ENCODE measurements at regions not wholly inside any gene's neighbourhood (a gene's known extent, or its start where the extent isn't known, plus 50 kb on each side); places are given as distances from the start of the nearest gene placed in this dataset.

GRCh38 chr9:101877439-101877838 is 139.0 kb upstream of the GRIN3A start:
- DNase-seq (ENCODE audit: low read depth), result no peak
- no peak for TF ChIP-seq CTCF (conservative IDR thresholded peaks at IDR 0.05; ENCODE audit: low read depth, low read length)
- no peak overlapping the region for H3K4me3 ChIP-seq (ENCODE audit: low read depth, low read length)

GRCh38 chr9:101861472-101861871 is 123.0 kb upstream of the GRIN3A start:
- TF ChIP-seq CTCF (conservative IDR thresholded peaks at IDR 0.05; ENCODE audit: low read depth, low read length), result no peak
- DNase-seq (ENCODE audit: low read depth), result no peak
- no peak overlapping the region for H3K4me3 ChIP-seq (ENCODE audit: low read depth, low read length)

- H3K4me3 ChIP-seq (ENCODE audit: low read depth, low read length), result no peak overlapping the region
- DNase-seq (ENCODE audit: low read depth), result no peak
- no peak for TF ChIP-seq CTCF (conservative IDR thresholded peaks at IDR 0.05; ENCODE audit: low read depth, low read length)
These were observed 122.5 kb upstream of the GRIN3A start for GRCh38 chr9:101860920-101861319.

- no peak overlapping the region for H3K4me3 ChIP-seq (ENCODE audit: low read depth, low read length)
- DNase-seq (ENCODE audit: low read depth), result no peak
- TF ChIP-seq CTCF (conservative IDR thresholded peaks at IDR 0.05; ENCODE audit: low read depth, low read length), result no peak
These were observed 121.2 kb upstream of the GRIN3A start for GRCh38 chr9:101859620-101860019.

GRCh38 chr9:101858026-101858425 is 119.6 kb upstream of the GRIN3A start:
- DNase-seq (ENCODE audit: low read depth), result no peak
- H3K4me3 ChIP-seq (ENCODE audit: low read depth, low read length), result no peak overlapping the region
- no peak for TF ChIP-seq CTCF (conservative IDR thresholded peaks at IDR 0.05; ENCODE audit: low read depth, low read length)

GRCh38 chr9:101849102-101849707 is 110.8 kb upstream of the GRIN3A start:
- H3K4me3 ChIP-seq (ENCODE audit: low read depth, low read length), result no peak overlapping the region
- TF ChIP-seq CTCF (conservative IDR thresholded peaks at IDR 0.05; ENCODE audit: low read depth, low read length), result no peak
- no peak for DNase-seq (ENCODE audit: low read depth)

- no peak for DNase-seq (ENCODE audit: low read depth)
- H3K4me3 ChIP-seq (ENCODE audit: low read depth, low read length), result no peak overlapping the region
- TF ChIP-seq CTCF (conservative IDR thresholded peaks at IDR 0.05; ENCODE audit: low read depth, low read length), result no peak
These were observed 110.1 kb upstream of the GRIN3A start for GRCh38 chr9:101848485-101848919.
